SK-N-SH treated with all-trans-retinoic acid at 6 μM for 48 hours (cell line): ENCODE measurements at regions not wholly inside any gene's neighbourhood (a gene's known extent, or its start where the extent isn't known, plus 50 kb on each side); places are given as distances from the start of the nearest gene placed in this dataset.

Source experiments
- ATAC-seq: fragments of 200-7000 bp; cut with Tn5 transposase; 3 replicates; pipeline ENCODE4 v1.9.1; 2020; ENCODE audit warnings: mild to moderate bottlenecking, moderate library complexity
- ARNTL ChIP-seq: fragments of 450-650 bp; formaldehyde crosslinking; IDR thresholded peaks from 2 replicates; pipeline ENCODE4 v1.5.0; 2020; ENCODE audit warnings: low read depth, mild to moderate bottlenecking, moderate library complexity, borderline replicate concordance
- BACH2 ChIP-seq: fragments of 250-450 bp; sonication (Bioruptor Pico); IDR thresholded peaks from 2 replicates; pipeline ENCODE4 v1.9.0; 2021; ENCODE audit warnings: mild to moderate bottlenecking, borderline replicate concordance
- CREB5 ChIP-seq: fragments of 250-450 bp; sonication (Bioruptor Pico); IDR thresholded peaks from 2 replicates; pipeline ENCODE4 v1.5.1; 2020; ENCODE audit warnings: low read depth, mild to moderate bottlenecking, moderate library complexity
- CSRNP3 ChIP-seq: fragments of 250-450 bp; sonication (Bioruptor Pico); IDR thresholded peaks from 2 replicates; pipeline ENCODE4 v1.5.1; 2021; ENCODE audit warnings: mild to moderate bottlenecking, moderate library complexity
- ISL1 ChIP-seq: fragments of 250-450 bp; sonication (Bioruptor Pico); IDR thresholded peaks from 2 replicates; pipeline ENCODE4 v2.1.2; 2022; ENCODE audit warnings: mild to moderate bottlenecking, moderate library complexity
- OSR1 ChIP-seq: fragments of 250-450 bp; sonication (Bioruptor Pico); IDR thresholded peaks from 2 replicates; pipeline ENCODE4 v1.8.0; 2022; ENCODE audit warnings: moderate library complexity, mild to moderate bottlenecking, inconsistent platforms
- PATZ1 ChIP-seq: fragments of 250-450 bp; sonication (Bioruptor Pico); IDR thresholded peaks from 2 replicates; pipeline ENCODE4 v1.8.0; 2020; ENCODE audit warnings: mild to moderate bottlenecking, moderate library complexity, borderline replicate concordance
- POU6F1 ChIP-seq: fragments of 250-450 bp; sonication (Bioruptor Pico); IDR thresholded peaks from 2 replicates; pipeline ENCODE4 v1.8.0; 2021; ENCODE audit warnings: low read depth, mild to moderate bottlenecking, moderate library complexity, borderline replicate concordance
- PPARA ChIP-seq: fragments of 250-450 bp; sonication (Bioruptor Pico); IDR thresholded peaks from 2 replicates; pipeline ENCODE4 v1.5.0; 2020; ENCODE audit warnings: mild to moderate bottlenecking, borderline replicate concordance
- RARB ChIP-seq: fragments of 250-450 bp; sonication (Bioruptor Pico); IDR thresholded peaks from 2 replicates; pipeline ENCODE4 v1.8.0; 2021; ENCODE audit warnings: mild to moderate bottlenecking, moderate library complexity
- SNAI2 ChIP-seq: fragments of 250-450 bp; sonication (Bioruptor Pico); IDR thresholded peaks from 2 replicates; pipeline ENCODE4 v1.5.0; 2020; ENCODE audit warnings: mild to moderate bottlenecking, moderate library complexity
- TCF4 ChIP-seq: fragments of 250-450 bp; sonication (Bioruptor Pico); IDR thresholded peaks from 2 replicates; pipeline ENCODE4 v1.8.0; 2021; ENCODE audit warnings: mild to moderate bottlenecking, moderate library complexity, borderline replicate concordance
- TOX ChIP-seq: fragments of 250-450 bp; sonication (Bioruptor Pico); IDR thresholded peaks from 2 replicates; pipeline ENCODE4 v1.8.0; 2021; ENCODE audit warnings: mild to moderate bottlenecking, moderate library complexity, borderline replicate concordance
- TSHZ2 ChIP-seq: fragments of 250-450 bp; sonication (Bioruptor Pico); IDR thresholded peaks from 2 replicates; pipeline ENCODE4 v1.5.0; 2020; ENCODE audit warnings: mild to moderate bottlenecking, moderate library complexity
- ZC3H10 ChIP-seq: fragments of 250-450 bp; sonication (Bioruptor Pico); IDR thresholded peaks from 2 replicates; pipeline ENCODE4 v1.5.1; 2021; ENCODE audit warnings: mild to moderate bottlenecking, moderate library complexity
- ZFP30 ChIP-seq: fragments of 450-650 bp; formaldehyde crosslinking; IDR thresholded peaks from 2 replicates; pipeline ENCODE4 v1.5.0; 2022; ENCODE audit warnings: mild to moderate bottlenecking, moderate library complexity
- ZNF70 ChIP-seq: fragments of 450-650 bp; formaldehyde crosslinking; IDR thresholded peaks from 2 replicates; pipeline ENCODE4 v1.5.0; 2020; ENCODE audit warnings: mild to moderate bottlenecking, moderate library complexity
- ZNF8 ChIP-seq: fragments of 450-650 bp; formaldehyde crosslinking; IDR thresholded peaks from 2 replicates; pipeline ENCODE4 v1.5.0; 2020; ENCODE audit warnings: mild to moderate bottlenecking, moderate library complexity

GRCh38 chr16:48903039-48903438 is 293.1 kb upstream of the N4BP1 start (continued):
- TF ChIP-seq POU6F1 (CRISPR knock-in tag) = no peak
- no peak for TF ChIP-seq CREB5 (CRISPR knock-in tag)
- no peak for TF ChIP-seq ARNTL
- TF ChIP-seq PPARA (CRISPR knock-in tag) = no peak
- TF ChIP-seq CSRNP3 (CRISPR knock-in tag) = no peak

- TF ChIP-seq SNAI2 (CRISPR knock-in tag) (no peak), TCF4 (CRISPR knock-in tag) (no peak), RARB (CRISPR knock-in tag) (no peak), CREB5 (CRISPR knock-in tag) (no peak), OSR1 (CRISPR knock-in tag) (no peak), TSHZ2 (CRISPR knock-in tag) (no peak), ISL1 (CRISPR knock-in tag) (no peak), ZNF70 (CRISPR knock-in tag) (no peak), ZC3H10 (no peak)
- ATAC-seq = no peak
Measured at GRCh38 chr16:48901712-48902374, 291.9 kb upstream of the N4BP1 start.

- TF ChIP-seq PATZ1 (CRISPR knock-in tag) = no peak
- TF ChIP-seq PPARA (CRISPR knock-in tag) = no peak
- TF ChIP-seq ZNF8 (CRISPR knock-in tag) = no peak
- no peak for TF ChIP-seq SNAI2 (CRISPR knock-in tag)
- no peak for ATAC-seq
Measured at GRCh38 chr16:48899500-48899899, 289.5 kb upstream of the N4BP1 start.

GRCh38 chr16:48897698-48898205 is 287.8 kb upstream of the N4BP1 start:
- TF ChIP-seq PATZ1 (CRISPR knock-in tag) (no peak), ZNF8 (CRISPR knock-in tag) (no peak), TOX (CRISPR knock-in tag) (no peak), BACH2 (CRISPR knock-in tag) (no peak), CSRNP3 (CRISPR knock-in tag) (no peak), ZFP30 (CRISPR knock-in tag) (no peak)
- TF ChIP-seq, all 23 proteins: peak for 0

More at GRCh38 chr16:48897698-48898205, 287.8 kb upstream of the N4BP1 start:
- ATAC-seq = no peak
